ENCODE measurements at regions not wholly inside any gene's neighbourhood (a gene's known extent, or its start where the extent isn't known, plus 50 kb on each side); places are given as distances from the start of the nearest gene placed in this dataset.

DNA sequence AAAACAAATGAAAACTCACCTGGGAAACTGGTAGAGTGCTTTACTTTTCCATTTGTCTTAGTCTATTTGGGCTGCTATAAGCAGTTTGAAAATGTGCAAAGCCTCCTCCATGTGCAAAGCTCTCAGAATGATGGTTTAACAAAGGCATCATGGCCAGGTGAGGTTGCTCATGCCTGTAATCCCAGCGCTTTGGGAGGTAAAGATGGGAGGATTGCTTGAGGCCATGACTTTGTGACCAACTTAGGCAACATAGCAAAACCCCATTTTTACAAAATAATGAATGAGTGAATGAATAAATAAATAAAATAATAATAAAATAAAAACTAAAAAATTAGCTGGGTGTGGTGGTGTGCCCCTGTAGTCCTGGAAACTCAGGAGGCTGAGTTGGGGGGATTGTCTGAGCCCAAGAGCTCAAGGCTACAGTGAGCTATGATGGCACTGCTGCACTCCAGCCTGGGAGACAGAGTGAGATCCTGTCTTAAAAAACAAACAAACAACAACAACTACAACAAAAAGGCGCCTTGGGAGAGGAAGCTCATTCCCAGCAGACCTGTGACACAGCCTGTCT is 71.8 kb downstream of the MYCN start:
- 88% methylated on average over 2 of the region's 2 CpGs for whole genome bisulfite sequencing
- H3K36me3 ChIP-seq (ENCODE audit: control insufficient read depth in 4 of 4, insufficient read depth in 3 of 4, low read depth in 1 of 4, low read length in 3 of 4) = no peaks in the 10 kb centered on the region
- H3K4me3 ChIP-seq (ENCODE audit: low read depth in 1 of 3, low read length in 3 of 3) = no peak overlapping the region
- H3K9me3 ChIP-seq (ENCODE audit: control insufficient read depth in 4 of 4, low read length in 3 of 4) = no peaks in the 10 kb centered on the region
- H3K27ac ChIP-seq (ENCODE audit: low read depth in 1 of 2, low read length in 2 of 2) = no peak overlapping the region
- DNase-seq (ENCODE audit: low spot score) = no peak
- peaks cover 0 to 2% (median under 1%) of the 10 kb centered on the region in 4 donors for H3K27me3 ChIP-seq (ENCODE audit: control insufficient read depth in 4 of 4, insufficient read depth in 4 of 4, low read length in 3 of 4)
- no peak overlapping the region for H3K9ac ChIP-seq (ENCODE audit: low read depth in 1 of 2, low read length in 2 of 2)
- TF ChIP-seq, protein P1, sequence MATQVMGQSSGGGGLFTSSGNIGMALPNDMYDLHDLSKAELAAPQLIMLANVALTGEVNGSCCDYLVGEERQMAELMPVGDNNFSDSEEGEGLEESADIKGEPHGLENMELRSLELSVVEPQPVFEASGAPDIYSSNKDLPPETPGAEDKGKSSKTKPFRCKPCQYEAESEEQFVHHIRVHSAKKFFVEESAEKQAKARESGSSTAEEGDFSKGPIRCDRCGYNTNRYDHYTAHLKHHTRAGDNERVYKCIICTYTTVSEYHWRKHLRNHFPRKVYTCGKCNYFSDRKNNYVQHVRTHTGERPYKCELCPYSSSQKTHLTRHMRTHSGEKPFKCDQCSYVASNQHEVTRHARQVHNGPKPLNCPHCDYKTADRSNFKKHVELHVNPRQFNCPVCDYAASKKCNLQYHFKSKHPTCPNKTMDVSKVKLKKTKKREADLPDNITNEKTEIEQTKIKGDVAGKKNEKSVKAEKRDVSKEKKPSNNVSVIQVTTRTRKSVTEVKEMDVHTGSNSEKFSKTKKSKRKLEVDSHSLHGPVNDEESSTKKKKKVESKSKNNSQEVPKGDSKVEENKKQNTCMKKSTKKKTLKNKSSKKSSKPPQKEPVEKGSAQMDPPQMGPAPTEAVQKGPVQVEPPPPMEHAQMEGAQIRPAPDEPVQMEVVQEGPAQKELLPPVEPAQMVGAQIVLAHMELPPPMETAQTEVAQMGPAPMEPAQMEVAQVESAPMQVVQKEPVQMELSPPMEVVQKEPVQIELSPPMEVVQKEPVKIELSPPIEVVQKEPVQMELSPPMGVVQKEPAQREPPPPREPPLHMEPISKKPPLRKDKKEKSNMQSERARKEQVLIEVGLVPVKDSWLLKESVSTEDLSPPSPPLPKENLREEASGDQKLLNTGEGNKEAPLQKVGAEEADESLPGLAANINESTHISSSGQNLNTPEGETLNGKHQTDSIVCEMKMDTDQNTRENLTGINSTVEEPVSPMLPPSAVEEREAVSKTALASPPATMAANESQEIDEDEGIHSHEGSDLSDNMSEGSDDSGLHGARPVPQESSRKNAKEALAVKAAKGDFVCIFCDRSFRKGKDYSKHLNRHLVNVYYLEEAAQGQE (IDR thresholded peaks at IDR 0.05) = no peak
- TF ChIP-seq SP1 (IDR thresholded peaks at IDR 0.05) (no peak), TAF1 (conservative IDR thresholded peaks at IDR 0.05) (no peak), NR2F2 (IDR thresholded peaks at IDR 0.05) (no peak), FOXA1 (IDR thresholded peaks at IDR 0.05) (no peak), FOXA2 (IDR thresholded peaks at IDR 0.05) (no peak), JUND (IDR thresholded peaks at IDR 0.05) (no peak), YY1 (IDR thresholded peaks at IDR 0.05) (no peak), HNF4G (IDR thresholded peaks at IDR 0.05) (no peak), EGR1 (IDR thresholded peaks at IDR 0.05; ENCODE audit: low read depth in 2 of 2) (no peak), RAD21 (IDR thresholded peaks at IDR 0.05) (no peak), RXRA (IDR thresholded peaks at IDR 0.05) (no peak), GABPA (IDR thresholded peaks at IDR 0.05 in 1 of 2, conservative IDR thresholded peaks at IDR 0.05 in 1 of 2) (no peak), HNF4A (conservative IDR thresholded peaks at IDR 0.05) (no peak)
- TF ChIP-seq, protein P2, sequence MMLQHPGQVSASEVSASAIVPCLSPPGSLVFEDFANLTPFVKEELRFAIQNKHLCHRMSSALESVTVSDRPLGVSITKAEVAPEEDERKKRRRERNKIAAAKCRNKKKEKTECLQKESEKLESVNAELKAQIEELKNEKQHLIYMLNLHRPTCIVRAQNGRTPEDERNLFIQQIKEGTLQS (IDR thresholded peaks at IDR 0.05) = no peak
- TF ChIP-seq, protein P3, sequence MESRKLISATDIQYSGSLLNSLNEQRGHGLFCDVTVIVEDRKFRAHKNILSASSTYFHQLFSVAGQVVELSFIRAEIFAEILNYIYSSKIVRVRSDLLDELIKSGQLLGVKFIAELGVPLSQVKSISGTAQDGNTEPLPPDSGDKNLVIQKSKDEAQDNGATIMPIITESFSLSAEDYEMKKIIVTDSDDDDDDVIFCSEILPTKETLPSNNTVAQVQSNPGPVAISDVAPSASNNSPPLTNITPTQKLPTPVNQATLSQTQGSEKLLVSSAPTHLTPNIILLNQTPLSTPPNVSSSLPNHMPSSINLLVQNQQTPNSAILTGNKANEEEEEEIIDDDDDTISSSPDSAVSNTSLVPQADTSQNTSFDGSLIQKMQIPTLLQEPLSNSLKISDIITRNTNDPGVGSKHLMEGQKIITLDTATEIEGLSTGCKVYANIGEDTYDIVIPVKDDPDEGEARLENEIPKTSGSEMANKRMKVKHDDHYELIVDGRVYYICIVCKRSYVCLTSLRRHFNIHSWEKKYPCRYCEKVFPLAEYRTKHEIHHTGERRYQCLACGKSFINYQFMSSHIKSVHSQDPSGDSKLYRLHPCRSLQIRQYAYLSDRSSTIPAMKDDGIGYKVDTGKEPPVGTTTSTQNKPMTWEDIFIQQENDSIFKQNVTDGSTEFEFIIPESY (IDR thresholded peaks at IDR 0.05) = no peak
- TF ChIP-seq, protein P4, sequence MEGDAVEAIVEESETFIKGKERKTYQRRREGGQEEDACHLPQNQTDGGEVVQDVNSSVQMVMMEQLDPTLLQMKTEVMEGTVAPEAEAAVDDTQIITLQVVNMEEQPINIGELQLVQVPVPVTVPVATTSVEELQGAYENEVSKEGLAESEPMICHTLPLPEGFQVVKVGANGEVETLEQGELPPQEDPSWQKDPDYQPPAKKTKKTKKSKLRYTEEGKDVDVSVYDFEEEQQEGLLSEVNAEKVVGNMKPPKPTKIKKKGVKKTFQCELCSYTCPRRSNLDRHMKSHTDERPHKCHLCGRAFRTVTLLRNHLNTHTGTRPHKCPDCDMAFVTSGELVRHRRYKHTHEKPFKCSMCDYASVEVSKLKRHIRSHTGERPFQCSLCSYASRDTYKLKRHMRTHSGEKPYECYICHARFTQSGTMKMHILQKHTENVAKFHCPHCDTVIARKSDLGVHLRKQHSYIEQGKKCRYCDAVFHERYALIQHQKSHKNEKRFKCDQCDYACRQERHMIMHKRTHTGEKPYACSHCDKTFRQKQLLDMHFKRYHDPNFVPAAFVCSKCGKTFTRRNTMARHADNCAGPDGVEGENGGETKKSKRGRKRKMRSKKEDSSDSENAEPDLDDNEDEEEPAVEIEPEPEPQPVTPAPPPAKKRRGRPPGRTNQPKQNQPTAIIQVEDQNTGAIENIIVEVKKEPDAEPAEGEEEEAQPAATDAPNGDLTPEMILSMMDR (IDR thresholded peaks at IDR 0.05; ENCODE audit: low read depth, low read length, missing input control) = no peak
- TF ChIP-seq, protein P5, sequence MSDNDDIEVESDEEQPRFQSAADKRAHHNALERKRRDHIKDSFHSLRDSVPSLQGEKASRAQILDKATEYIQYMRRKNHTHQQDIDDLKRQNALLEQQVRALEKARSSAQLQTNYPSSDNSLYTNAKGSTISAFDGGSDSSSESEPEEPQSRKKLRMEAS (IDR thresholded peaks at IDR 0.05) = no peak
- H3K4me1 ChIP-seq (ENCODE audit: control insufficient read depth in 4 of 4, insufficient read depth in 4 of 4, low read length in 3 of 4) = peaks cover 5 to 21% (median 17%) of the 10 kb centered on the region in 4 donors
